ENCODE measurements at regions not wholly inside any gene's neighbourhood (a gene's known extent, or its start where the extent isn't known, plus 50 kb on each side); places are given as distances from the start of the nearest gene placed in this dataset.
"Not testable (repeated sequence)": the region's sequence is repeated elsewhere in the genome, so short reads cannot be mapped to it uniquely, and the experiment has no call there.

- no peak overlapping the region for H3K4me3 ChIP-seq (ENCODE audit: low read length)
- no peak for DNase-seq (ENCODE audit: low read depth, low spot score)
Observed at GRCh38 chr5:7157083-7157482, 238.9 kb upstream of the ADCY2 start.

DNA sequence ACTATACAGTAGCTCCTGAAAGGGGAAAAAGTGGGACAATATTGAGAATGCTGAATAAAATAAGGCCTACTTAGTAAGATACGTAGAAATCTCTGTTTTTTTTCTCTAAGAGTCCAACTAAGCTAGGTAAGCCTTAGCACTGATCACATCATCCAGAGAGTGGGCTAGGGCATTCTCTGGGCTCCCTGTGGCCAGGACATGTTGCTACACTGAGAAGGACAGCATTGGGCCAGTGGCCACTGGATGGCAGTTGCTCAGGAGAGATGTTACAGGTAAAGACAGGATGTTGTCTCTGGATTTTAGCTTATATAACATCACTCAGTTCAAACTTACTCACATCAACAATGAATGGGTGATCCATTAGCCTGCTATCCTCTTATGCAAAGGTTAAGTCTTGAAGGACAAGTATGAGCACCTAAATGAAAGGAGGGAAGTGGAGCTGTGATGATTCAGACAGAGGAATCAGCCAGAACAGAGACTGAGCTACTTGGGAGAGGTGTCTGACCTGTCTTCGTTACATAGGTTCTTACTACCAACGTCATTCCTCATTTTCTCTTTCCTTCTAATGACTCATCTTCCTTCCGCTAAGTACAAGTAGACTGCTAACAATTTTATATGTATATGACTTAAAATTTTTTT, 226.6 kb upstream of the ADCY2 start:
- no peak for DNase-seq (ENCODE audit: low read depth, low spot score)

GRCh38 chr5:7170785-7171184, 225.2 kb upstream of the ADCY2 start:
- DNase-seq (ENCODE audit: low read depth, low spot score); H3K4me3 ChIP-seq (ENCODE audit: low read length): not testable (repeated sequence)

More for the DNA sequence above, 226.6 kb upstream of the ADCY2 start:
- no peak overlapping the region for H3K4me3 ChIP-seq (ENCODE audit: low read length)

- no peak for DNase-seq (ENCODE audit: low read depth, low spot score)
- H3K4me3 ChIP-seq (ENCODE audit: low read length) = no peak overlapping the region
Observed at GRCh38 chr5:7179364-7179763, 216.6 kb upstream of the ADCY2 start.

GRCh38 chr5:7181841-7182240, 214.1 kb upstream of the ADCY2 start:
- no peak overlapping the region for H3K4me3 ChIP-seq (ENCODE audit: low read length)
- no peak for DNase-seq (ENCODE audit: low read depth, low spot score)

GRCh38 chr5:7185742-7186141, 210.2 kb upstream of the ADCY2 start:
- H3K4me3 ChIP-seq (ENCODE audit: low read length) = no peak overlapping the region
- DNase-seq (ENCODE audit: low read depth, low spot score) = no peak

DNA sequence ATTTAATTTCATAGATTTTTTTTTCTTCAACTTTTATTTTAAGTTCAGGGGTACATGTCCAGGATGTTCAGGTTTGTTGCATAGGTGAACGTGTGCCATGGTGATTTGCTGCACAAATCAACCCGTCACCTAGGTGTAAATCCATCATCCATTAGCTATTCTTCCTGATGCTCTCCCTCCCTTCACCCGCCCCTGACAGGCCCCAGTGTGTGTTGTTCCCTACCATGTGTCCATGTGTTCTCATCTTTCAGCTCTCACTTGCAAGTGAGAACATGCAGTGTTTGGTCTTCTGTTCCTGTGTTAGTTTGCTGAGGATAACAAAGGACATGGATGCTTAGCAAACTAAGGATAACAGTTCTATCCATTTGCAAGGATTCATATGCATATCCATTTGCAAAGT, 209.1 kb upstream of the ADCY2 start:
- no peak for DNase-seq (ENCODE audit: low read depth, low spot score)
- H3K4me3 ChIP-seq (ENCODE audit: low read length) = no peak overlapping the region

- no peak for DNase-seq (ENCODE audit: low read depth, low spot score)
Observed at GRCh38 chr5:7190712-7191250, 205.2 kb upstream of the ADCY2 start.

DNA sequence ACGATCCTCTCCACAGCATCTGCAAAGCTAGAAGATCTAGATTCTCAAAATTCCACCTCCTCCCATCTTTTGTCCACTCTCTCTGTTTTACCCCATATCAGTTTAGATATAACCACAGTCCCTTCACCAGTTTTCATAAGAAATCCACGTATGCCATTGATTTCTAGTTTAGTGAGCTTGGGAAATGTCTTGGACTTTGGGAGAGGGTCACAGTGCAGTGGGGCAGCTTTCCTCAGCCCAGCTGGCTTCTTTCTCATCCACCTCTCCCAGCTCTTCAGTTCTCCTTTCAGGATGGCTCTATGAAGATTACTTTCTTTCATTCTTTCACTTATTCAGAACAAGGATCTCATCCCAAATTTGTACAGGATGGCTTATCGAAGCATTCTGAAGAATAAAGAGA, 203.9 kb upstream of the ADCY2 start:
- DNase-seq (ENCODE audit: low read depth, low spot score) = no peak
- no peak overlapping the region for H3K4me3 ChIP-seq (ENCODE audit: low read length)

More at GRCh38 chr5:7190712-7191250, 205.2 kb upstream of the ADCY2 start:
- H3K4me3 ChIP-seq (ENCODE audit: low read length) = no peak overlapping the region

- no peak for DNase-seq (ENCODE audit: low read depth, low spot score)
- H3K4me3 ChIP-seq (ENCODE audit: low read length) = no peak overlapping the region
Observed at GRCh38 chr5:7202846-7203245, 193.1 kb upstream of the ADCY2 start.

DNA sequence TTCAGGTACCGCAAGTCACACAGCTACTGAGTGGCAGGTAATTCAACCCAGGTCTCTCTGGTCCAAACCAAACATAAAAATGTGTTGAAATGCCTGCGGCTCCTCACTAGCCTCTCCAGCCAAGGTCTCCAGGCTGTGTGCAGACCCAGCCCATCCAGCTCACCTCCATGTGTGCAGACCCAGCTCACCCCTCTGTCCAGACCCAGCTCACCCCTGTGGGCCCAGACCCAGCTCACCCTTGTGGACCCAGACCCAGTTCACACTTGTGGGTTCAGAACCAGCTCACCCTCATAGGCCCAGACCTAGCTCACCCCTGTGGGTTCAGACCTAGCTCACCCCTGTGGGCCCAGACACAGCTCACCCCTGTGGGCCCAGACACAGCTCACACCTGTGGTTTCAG, 188.0 kb upstream of the ADCY2 start:
- H3K4me3 ChIP-seq (ENCODE audit: low read length) = no peak overlapping the region
- no peak for DNase-seq (ENCODE audit: low read depth, low spot score)

DNA sequence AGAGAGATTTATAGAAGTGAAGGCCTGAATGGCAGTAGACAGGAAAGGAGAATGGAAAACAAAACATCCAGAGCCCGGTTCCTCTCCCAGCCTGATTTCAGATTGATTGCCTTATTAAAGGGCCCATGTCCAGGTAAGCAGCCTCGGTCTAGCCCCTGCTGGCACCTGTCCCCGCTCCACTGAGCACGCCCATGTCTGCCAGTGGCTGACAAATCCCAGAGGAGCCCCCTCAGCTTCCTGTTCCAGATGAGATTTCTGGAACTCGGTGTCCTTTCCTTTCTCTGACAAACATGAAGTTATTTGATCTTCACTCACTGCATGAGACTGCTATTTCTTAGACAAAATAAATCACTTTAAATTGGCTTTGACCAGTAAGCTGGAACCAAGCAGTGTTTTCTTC, 187.0 kb upstream of the ADCY2 start:
- DNase-seq (ENCODE audit: low read depth, low spot score) = no peak
- no peak overlapping the region for H3K4me3 ChIP-seq (ENCODE audit: low read length)

DNA sequence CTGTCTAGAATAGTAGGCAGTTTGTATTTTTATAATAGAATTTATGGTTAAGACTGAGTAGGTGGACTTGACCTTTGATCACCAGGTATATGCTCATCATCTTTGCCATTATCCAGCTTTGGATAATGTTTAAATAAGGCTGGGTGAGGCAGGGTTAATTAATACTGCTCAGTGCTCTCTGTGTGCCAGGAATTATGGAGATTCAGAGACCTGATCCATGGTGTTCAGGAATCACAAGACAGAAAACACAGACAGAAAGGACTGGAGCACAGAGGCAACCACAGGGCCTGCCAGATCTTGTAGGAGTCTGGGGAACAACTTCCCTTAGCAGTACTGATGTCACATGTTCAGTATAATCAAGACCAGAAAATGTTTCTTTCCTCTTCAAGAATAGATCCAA, 186.3 kb upstream of the ADCY2 start:
- no peak for DNase-seq (ENCODE audit: low read depth, low spot score)
- H3K4me3 ChIP-seq (ENCODE audit: low read length) = no peak overlapping the region

DNA sequence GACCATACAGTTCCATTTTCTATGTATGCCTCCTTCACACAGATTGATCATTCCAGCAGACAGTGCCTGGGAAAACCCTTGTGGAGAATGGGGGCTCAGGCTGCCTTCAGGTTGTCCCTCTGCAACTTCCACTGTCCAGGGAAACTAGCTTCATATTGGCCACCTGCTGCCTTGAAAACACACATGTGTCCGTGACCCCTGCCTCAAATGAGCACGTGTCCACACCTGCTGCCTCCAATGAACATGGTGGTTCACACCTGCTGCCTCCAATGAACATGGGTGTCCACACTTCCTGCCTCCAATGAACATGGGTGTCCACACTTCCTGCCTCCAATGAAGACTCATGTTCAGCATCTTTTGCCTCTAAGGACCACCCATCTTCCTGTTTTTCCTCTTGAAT, 185.4 kb upstream of the ADCY2 start:
- no peak for DNase-seq (ENCODE audit: low read depth, low spot score)
- no peak overlapping the region for H3K4me3 ChIP-seq (ENCODE audit: low read length)

GRCh38 chr5:7213525-7213924, 182.4 kb upstream of the ADCY2 start:
- DNase-seq (ENCODE audit: low read depth, low spot score) = no peak
- no peak overlapping the region for H3K4me3 ChIP-seq (ENCODE audit: low read length)

DNA sequence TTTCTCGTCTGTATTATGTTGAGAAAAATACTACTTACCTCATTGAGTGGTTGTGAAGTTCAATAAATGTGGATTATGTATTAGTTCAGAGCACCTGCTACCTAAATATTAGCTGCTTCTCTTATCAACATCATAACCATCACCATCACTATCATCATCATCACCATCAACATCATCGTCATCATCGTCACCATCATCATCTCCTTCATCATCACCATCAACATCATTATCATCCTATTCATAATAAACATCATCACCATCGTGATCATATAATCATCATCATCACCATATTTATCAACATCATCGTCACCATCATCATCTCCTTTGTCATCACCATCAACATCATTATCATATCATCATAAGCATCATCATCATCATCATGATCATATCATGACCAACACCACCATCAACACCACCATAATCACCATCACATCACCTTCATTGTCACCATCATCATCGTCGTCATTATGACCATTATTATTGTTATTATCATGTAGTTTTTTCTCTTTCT, 181.0 kb upstream of the ADCY2 start:
- no peak overlapping the region for H3K4me3 ChIP-seq (ENCODE audit: low read length)

GRCh38 chr5:7218141-7218540, 177.8 kb upstream of the ADCY2 start:
- DNase-seq (ENCODE audit: low read depth, low spot score) = no peak
- H3K4me3 ChIP-seq (ENCODE audit: low read length) = no peak overlapping the region

More for the DNA sequence above, 181.0 kb upstream of the ADCY2 start:
- DNase-seq (ENCODE audit: low read depth, low spot score) = no peak

DNA sequence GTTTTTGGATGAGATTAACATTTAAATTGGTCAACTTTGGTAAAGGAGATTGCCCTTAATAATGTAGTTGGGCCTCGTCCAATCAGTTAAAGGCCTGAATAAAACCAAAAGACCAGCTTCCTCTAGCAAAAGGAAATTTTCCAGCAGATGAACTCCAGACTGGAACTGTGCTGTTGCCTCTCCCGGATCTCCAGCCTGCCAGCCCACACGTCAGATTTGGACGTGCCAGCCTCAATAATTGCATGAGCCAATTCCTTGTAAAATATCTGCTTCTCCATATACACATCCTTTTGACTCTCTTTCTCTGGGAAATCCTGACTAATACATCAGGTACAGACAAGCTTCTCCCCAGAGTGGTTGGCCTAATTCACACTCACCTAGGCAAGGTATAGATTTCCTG, 175.8 kb upstream of the ADCY2 start:
- no peak for DNase-seq (ENCODE audit: low read depth, low spot score)
- H3K4me3 ChIP-seq (ENCODE audit: low read length) = no peak overlapping the region

DNA sequence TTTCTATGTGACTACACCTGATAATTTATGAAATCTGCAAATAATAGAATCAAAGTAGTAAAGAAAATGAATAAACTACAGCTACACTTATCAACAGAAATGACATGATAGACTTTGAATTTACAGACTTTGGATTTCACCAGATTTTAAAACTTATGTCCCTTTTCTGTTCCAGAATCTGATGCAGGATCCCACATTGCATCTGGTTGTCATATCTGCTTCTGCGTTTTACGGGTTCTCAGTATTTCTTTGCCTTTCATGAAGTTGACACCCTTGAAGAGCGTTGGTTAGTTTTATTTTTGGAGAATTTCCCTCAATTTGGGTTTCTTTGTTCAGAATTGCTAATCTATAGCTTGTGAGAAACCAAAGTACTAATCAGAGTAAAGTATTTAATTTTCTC, 174.9 kb upstream of the ADCY2 start:
- no peak for DNase-seq (ENCODE audit: low read depth, low spot score)
- H3K4me3 ChIP-seq (ENCODE audit: low read length) = no peak overlapping the region

- H3K4me3 ChIP-seq (ENCODE audit: low read length) = no peak overlapping the region
- DNase-seq (ENCODE audit: low read depth, low spot score) = no peak
Observed at GRCh38 chr5:7225826-7226225, 170.1 kb upstream of the ADCY2 start.

GRCh38 chr5:7242118-7242710, 153.7 kb upstream of the ADCY2 start:
- H3K4me3 ChIP-seq (ENCODE audit: low read length) = no peak overlapping the region
- no peak for DNase-seq (ENCODE audit: low read depth, low spot score)

Measured in Jurkat, Clone E6-1 (cell line).